ENCODE measurements at regions not wholly inside any gene's neighbourhood (a gene's known extent, or its start where the extent isn't known, plus 50 kb on each side); places are given as distances from the start of the nearest gene placed in this dataset.
"Not testable (repeated sequence)": the region's sequence is repeated elsewhere in the genome, so short reads cannot be mapped to it uniquely, and the experiment has no call there.

GRCh38 chr2:64796926-64797325, 143.2 kb upstream of the SERTAD2 start:
- no peaks in the 10 kb centered on the region for H3K4me1 ChIP-seq (ENCODE audit: insufficient read depth, low read length)
- H3K36me3 ChIP-seq (ENCODE audit: insufficient read depth, low read length) = no peaks in the 10 kb centered on the region
- H3K4me3 ChIP-seq (ENCODE audit: low read length) = no peak overlapping the region
- no peaks in the 10 kb centered on the region for H3K9me3 ChIP-seq (ENCODE audit: low read length)
- peaks cover 17% of the 10 kb centered on the region for H3K27me3 ChIP-seq (ENCODE audit: insufficient read depth, low read length)
- no peak overlapping the region for H2AFZ ChIP-seq (ENCODE audit: low read depth, low read length)

GRCh38 chr2:64797881-64798575, 144.3 kb upstream of the SERTAD2 start:
- Histone ChIP-seq H3K27me3 (ENCODE audit: insufficient read depth, low read length) (peaks cover 17% of the 10 kb centered on the region), H3K4me1 (ENCODE audit: insufficient read depth, low read length) (no peaks in the 10 kb centered on the region), H2AFZ (ENCODE audit: low read depth, low read length) (no peak overlapping the region), H3K9me3 (ENCODE audit: low read length) (no peaks in the 10 kb centered on the region), H3K36me3 (ENCODE audit: insufficient read depth, low read length) (no peaks in the 10 kb centered on the region), H3K4me3 (ENCODE audit: low read length) (no peak overlapping the region)

DNA sequence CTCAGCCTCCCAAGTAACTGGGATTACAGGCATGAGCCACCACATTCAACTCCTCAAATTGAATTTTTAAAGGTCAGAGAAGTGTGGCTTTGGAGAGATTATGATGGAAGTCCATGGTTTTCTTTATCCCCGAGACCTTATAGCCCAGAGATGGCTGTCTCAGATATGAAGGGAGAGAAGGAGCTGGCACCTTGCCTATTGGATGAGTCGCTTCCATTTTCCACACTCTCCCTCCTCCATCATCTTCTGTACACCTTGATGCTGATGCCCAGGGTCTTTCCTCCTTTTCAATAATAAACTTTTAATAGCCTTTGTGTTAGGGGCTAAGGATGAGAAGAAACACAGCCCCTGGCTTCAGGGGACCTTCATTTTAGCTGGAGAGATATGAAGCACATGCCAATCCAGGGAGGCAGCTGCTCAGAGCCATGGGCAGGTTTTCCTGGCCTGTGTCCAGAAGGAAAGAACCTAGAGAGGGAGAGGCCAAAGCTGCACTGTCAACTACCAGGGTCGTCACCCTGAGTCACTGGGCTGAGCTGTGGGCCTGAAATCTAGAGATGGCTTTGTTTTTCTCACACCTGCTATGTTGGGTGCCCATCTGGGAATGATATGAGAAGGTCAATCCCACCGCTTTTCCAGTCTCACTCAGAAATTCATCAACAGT, 146.0 kb upstream of the SERTAD2 start:
- no peaks in the 10 kb centered on the region for H3K4me1 ChIP-seq (ENCODE audit: insufficient read depth, low read length)
- H3K36me3 ChIP-seq (ENCODE audit: insufficient read depth, low read length) = no peaks in the 10 kb centered on the region
- H3K27me3 ChIP-seq (ENCODE audit: insufficient read depth, low read length) = peaks cover 17% of the 10 kb centered on the region
- no peak overlapping the region for H2AFZ ChIP-seq (ENCODE audit: low read depth, low read length)
- H3K9me3 ChIP-seq (ENCODE audit: low read length) = no peaks in the 10 kb centered on the region
- no peak overlapping the region for H3K4me3 ChIP-seq (ENCODE audit: low read length)

GRCh38 chr2:64803776-64804175, 150.1 kb upstream of the SERTAD2 start:
- Histone ChIP-seq H3K36me3 (ENCODE audit: insufficient read depth, low read length) (no peaks in the 10 kb centered on the region), H3K4me1 (ENCODE audit: insufficient read depth, low read length) (no peaks in the 10 kb centered on the region), H2AFZ (ENCODE audit: low read depth, low read length) (no peak overlapping the region), H3K27me3 (ENCODE audit: insufficient read depth, low read length) (peaks cover 15% of the 10 kb centered on the region), H3K9me3 (ENCODE audit: low read length) (no peaks in the 10 kb centered on the region), H3K4me3 (ENCODE audit: low read length) (no peak overlapping the region)

DNA sequence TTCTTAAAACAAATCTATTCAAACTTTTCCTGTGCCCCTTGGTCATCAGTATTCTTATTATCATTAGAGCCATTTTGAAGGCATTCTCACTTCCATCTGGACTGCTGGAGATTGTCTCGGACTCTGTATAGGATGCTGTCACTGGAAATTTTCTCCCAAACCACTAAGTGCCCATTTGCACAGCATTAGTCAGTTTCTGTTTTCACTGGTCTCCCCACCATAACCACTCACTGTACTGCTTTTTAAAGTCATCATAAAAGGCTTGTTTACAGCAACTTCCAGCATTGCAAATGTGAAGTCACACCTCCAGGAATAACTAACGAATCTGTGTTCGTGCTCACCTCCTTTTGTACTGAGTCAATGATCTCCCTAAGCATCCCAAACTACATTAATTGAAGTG, 150.9 kb upstream of the SERTAD2 start:
- Histone ChIP-seq H3K4me1 (ENCODE audit: insufficient read depth, low read length) (no peaks in the 10 kb centered on the region), H3K9me3 (ENCODE audit: low read length) (no peaks in the 10 kb centered on the region), H2AFZ (ENCODE audit: low read depth, low read length) (no peak overlapping the region), H3K36me3 (ENCODE audit: insufficient read depth, low read length) (no peaks in the 10 kb centered on the region), H3K4me3 (ENCODE audit: low read length) (no peak overlapping the region), H3K27me3 (ENCODE audit: insufficient read depth, low read length) (peaks cover 15% of the 10 kb centered on the region)

DNA sequence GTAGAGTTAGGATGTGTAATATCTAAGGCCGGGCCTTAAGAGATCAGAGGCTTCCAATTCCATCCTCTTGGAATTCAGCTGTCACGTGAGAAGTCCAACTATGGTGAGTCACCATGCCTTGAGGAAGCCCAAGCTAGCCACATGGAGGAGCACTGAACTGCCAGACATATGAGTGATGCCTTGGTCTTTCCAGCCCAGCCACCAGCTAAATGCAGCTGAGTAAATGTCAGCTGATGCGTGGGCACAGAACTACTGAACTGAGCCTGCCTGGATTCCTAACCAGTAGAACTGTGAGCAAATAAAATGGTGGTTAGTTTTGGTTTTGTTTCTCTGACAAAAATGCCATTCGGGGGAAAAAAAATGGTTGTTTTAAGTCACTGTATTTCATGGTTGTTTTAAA, 153.7 kb upstream of the SERTAD2 start:
- Histone ChIP-seq H3K4me3 (ENCODE audit: low read length) (no peak overlapping the region), H3K9me3 (ENCODE audit: low read length) (no peaks in the 10 kb centered on the region), H3K27me3 (ENCODE audit: insufficient read depth, low read length) (peaks cover 21% of the 10 kb centered on the region), H3K4me1 (ENCODE audit: insufficient read depth, low read length) (no peaks in the 10 kb centered on the region), H2AFZ (ENCODE audit: low read depth, low read length) (no peak overlapping the region), H3K36me3 (ENCODE audit: insufficient read depth, low read length) (no peaks in the 10 kb centered on the region)

DNA sequence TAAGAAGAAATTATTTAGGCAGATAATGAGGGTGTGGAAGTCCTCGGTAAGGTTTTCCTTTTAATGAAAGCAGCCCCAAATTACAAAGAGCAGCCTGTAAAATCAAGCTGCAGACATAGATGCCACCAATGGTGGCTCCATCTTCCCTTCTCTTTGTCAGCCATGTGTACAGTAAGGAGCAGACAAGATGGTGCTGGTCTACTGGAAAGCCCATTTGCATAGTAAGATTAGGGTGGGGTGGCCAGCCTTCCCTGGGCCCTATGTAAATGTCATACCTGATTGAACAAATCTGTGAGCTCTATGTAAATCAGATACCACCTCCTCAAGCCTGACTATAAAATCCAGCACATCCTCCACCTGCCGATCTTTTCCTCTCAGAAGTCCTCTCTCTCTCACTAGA, 154.4 kb upstream of the SERTAD2 start:
- Histone ChIP-seq H3K36me3 (ENCODE audit: insufficient read depth, low read length) (no peaks in the 10 kb centered on the region), H3K27me3 (ENCODE audit: insufficient read depth, low read length) (peaks cover 21% of the 10 kb centered on the region), H3K4me3 (ENCODE audit: low read length) (no peak overlapping the region), H3K9me3 (ENCODE audit: low read length) (no peaks in the 10 kb centered on the region), H3K4me1 (ENCODE audit: insufficient read depth, low read length) (no peaks in the 10 kb centered on the region), H2AFZ (ENCODE audit: low read depth, low read length) (no peak overlapping the region)

GRCh38 chr2:64808754-64809153, 155.0 kb upstream of the SERTAD2 start:
- Histone ChIP-seq H3K36me3 (ENCODE audit: insufficient read depth, low read length) (no peaks in the 10 kb centered on the region), H3K4me3 (ENCODE audit: low read length) (no peak overlapping the region), H3K9me3 (ENCODE audit: low read length) (no peaks in the 10 kb centered on the region), H3K4me1 (ENCODE audit: insufficient read depth, low read length) (peaks cover 4% of the 10 kb centered on the region), H2AFZ (ENCODE audit: low read depth, low read length) (no peak overlapping the region), H3K27me3 (ENCODE audit: insufficient read depth, low read length) (peaks cover 21% of the 10 kb centered on the region)

DNA sequence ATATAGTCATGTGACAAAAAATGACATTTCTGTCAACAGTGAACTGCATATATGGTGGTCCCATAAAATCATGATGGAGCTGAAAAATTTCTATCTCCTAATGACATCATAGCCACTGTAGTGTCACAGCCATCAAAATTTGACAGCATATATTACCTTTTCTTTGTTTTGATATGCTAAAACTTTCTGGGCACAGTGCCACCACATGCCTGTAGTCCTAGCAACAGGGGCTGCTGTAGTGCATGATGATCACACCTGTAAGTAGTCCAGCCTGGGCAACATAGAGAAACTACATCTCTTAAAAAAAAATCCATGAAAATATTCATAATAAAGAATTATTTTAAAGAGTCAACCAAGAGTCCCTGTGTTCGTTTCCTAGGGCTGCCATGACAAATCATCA, 155.5 kb upstream of the SERTAD2 start:
- Histone ChIP-seq H3K9me3 (ENCODE audit: low read length) (no peaks in the 10 kb centered on the region), H3K4me3 (ENCODE audit: low read length) (no peak overlapping the region), H2AFZ (ENCODE audit: low read depth, low read length) (no peak overlapping the region), H3K36me3 (ENCODE audit: insufficient read depth, low read length) (no peaks in the 10 kb centered on the region), H3K27me3 (ENCODE audit: insufficient read depth, low read length) (peaks cover 21% of the 10 kb centered on the region), H3K4me1 (ENCODE audit: insufficient read depth, low read length) (peaks cover 4% of the 10 kb centered on the region)

GRCh38 chr2:64812285-64812684, 158.6 kb upstream of the SERTAD2 start:
- Histone ChIP-seq H3K4me3 (ENCODE audit: low read length) (no peak overlapping the region), H2AFZ (ENCODE audit: low read depth, low read length) (no peak overlapping the region), H3K36me3 (ENCODE audit: insufficient read depth, low read length) (no peaks in the 10 kb centered on the region), H3K9me3 (ENCODE audit: low read length) (no peaks in the 10 kb centered on the region), H3K27me3 (ENCODE audit: insufficient read depth, low read length) (peaks cover 9% of the 10 kb centered on the region), H3K4me1 (ENCODE audit: insufficient read depth, low read length) (peaks cover 4% of the 10 kb centered on the region)

- Histone ChIP-seq H3K4me1 (ENCODE audit: insufficient read depth, low read length) (peaks cover 4% of the 10 kb centered on the region), H3K27me3 (ENCODE audit: insufficient read depth, low read length) (peaks cover 9% of the 10 kb centered on the region), H3K4me3 (ENCODE audit: low read length) (no peak overlapping the region), H2AFZ (ENCODE audit: low read depth, low read length) (no peak overlapping the region), H3K9me3 (ENCODE audit: low read length) (no peaks in the 10 kb centered on the region), H3K36me3 (ENCODE audit: insufficient read depth, low read length) (no peaks in the 10 kb centered on the region)
Measured at GRCh38 chr2:64814007-64814406, 160.3 kb upstream of the SERTAD2 start.

- H3K4me1 ChIP-seq (ENCODE audit: insufficient read depth, low read length); H3K27me3 ChIP-seq (ENCODE audit: insufficient read depth, low read length); H3K4me3 ChIP-seq (ENCODE audit: low read length); H3K36me3 ChIP-seq (ENCODE audit: insufficient read depth, low read length); H3K9me3 ChIP-seq (ENCODE audit: low read length); H2AFZ ChIP-seq (ENCODE audit: low read depth, low read length): not testable (repeated sequence)
Measured at GRCh38 chr2:64816526-64816925, 162.8 kb upstream of the SERTAD2 start.

DNA sequence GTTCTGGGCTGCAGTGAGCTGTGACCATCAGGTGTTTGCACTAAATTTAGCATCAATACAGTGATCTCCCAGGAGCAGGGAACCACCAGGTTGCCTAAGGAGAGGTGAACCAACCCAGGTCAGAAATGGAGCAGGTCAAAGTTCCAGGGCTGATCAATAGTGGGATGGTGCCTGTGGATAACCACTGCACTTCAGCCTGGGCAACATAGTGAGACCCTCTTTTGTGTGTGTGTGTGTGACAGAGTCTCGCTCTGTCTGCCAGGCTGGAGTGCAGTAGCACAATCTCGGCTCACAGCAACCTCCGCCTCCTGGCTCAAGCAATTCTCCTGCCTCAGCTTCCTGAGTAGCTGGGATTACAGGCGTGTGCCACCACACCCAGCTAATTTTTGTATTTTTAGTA, 163.7 kb upstream of the SERTAD2 start:
- H3K27me3 ChIP-seq (ENCODE audit: insufficient read depth, low read length) = no peaks in the 10 kb centered on the region
- no peaks in the 10 kb centered on the region for H3K9me3 ChIP-seq (ENCODE audit: low read length)
- no peak overlapping the region for H3K4me3 ChIP-seq (ENCODE audit: low read length)
- no peaks in the 10 kb centered on the region for H3K36me3 ChIP-seq (ENCODE audit: insufficient read depth, low read length)
- H2AFZ ChIP-seq (ENCODE audit: low read depth, low read length) = no peak overlapping the region
- peaks cover 4% of the 10 kb centered on the region for H3K4me1 ChIP-seq (ENCODE audit: insufficient read depth, low read length)

DNA sequence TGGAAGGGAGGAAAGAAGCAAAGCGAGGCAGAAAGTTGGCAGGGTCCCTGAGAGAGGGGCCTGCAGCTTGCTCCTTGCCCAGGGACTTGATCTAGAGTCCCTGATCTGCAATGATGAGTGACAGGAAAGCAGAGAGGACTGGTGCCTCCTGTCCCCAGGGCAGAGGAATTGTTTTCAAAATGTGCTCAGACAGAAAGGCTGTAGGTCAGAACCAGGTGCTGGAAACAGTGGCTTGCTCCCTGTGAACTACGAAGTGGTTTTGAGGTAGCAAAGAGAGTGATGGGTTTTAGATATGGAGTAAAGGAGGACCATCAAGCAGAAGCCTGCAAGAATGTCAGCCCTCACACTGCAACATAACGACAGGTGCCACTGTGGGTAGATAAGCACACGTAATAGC, 164.9 kb upstream of the SERTAD2 start:
- Histone ChIP-seq H2AFZ (ENCODE audit: low read depth, low read length) (no peak overlapping the region), H3K4me1 (ENCODE audit: insufficient read depth, low read length) (peaks cover under 1% of the 10 kb centered on the region), H3K36me3 (ENCODE audit: insufficient read depth, low read length) (no peaks in the 10 kb centered on the region), H3K4me3 (ENCODE audit: low read length) (no peak overlapping the region), H3K9me3 (ENCODE audit: low read length) (no peaks in the 10 kb centered on the region), H3K27me3 (ENCODE audit: insufficient read depth, low read length) (no peaks in the 10 kb centered on the region)

All from neuron (in vitro differentiated cells).